ENCODE measurements at regions not wholly inside any gene's neighbourhood (a gene's known extent, or its start where the extent isn't known, plus 50 kb on each side); places are given as distances from the start of the nearest gene placed in this dataset.
"Not testable (repeated sequence)": the region's sequence is repeated elsewhere in the genome, so short reads cannot be mapped to it uniquely, and the experiment has no call there.

- no peak for DNase-seq (ENCODE audit: low read depth, low spot score)
- no peak overlapping the region for H3K27ac ChIP-seq
Observed at GRCh38 chrX:39772057-39772832, 325.5 kb downstream of the BCOR start.

GRCh38 chrX:39773150-39773549 is 324.6 kb downstream of the BCOR start:
- no peak overlapping the region for H3K27ac ChIP-seq
- no peak for DNase-seq (ENCODE audit: low read depth, low spot score)

- no peak overlapping the region for H3K27ac ChIP-seq
- DNase-seq (ENCODE audit: low read depth, low spot score), result no peak
Observed at GRCh38 chrX:39773923-39774773, 323.6 kb downstream of the BCOR start.

- no peak overlapping the region for H3K27ac ChIP-seq
- no peak for DNase-seq (ENCODE audit: low read depth, low spot score)
Observed at GRCh38 chrX:39774774-39775328, 322.9 kb downstream of the BCOR start.

- DNase-seq (ENCODE audit: low read depth, low spot score), result no peak
- H3K27ac ChIP-seq, result no peak overlapping the region
Observed at GRCh38 chrX:39777623-39778025, 320.1 kb downstream of the BCOR start.

GRCh38 chrX:39779952-39780783 is 317.6 kb downstream of the BCOR start:
- H3K27ac ChIP-seq, result no peak overlapping the region
- DNase-seq (ENCODE audit: low read depth, low spot score), result no peak

GRCh38 chrX:39782276-39782675 is 315.5 kb downstream of the BCOR start:
- no peak for DNase-seq (ENCODE audit: low read depth, low spot score)
- no peak overlapping the region for H3K27ac ChIP-seq

- DNase-seq (ENCODE audit: low read depth, low spot score), result no peak
- no peak overlapping the region for H3K27ac ChIP-seq
Observed at GRCh38 chrX:39787999-39788398, 309.8 kb downstream of the BCOR start.

GRCh38 chrX:39788521-39788920 is 309.2 kb downstream of the BCOR start:
- no peak for DNase-seq (ENCODE audit: low read depth, low spot score)
- H3K27ac ChIP-seq, result no peak overlapping the region

- no peak for DNase-seq (ENCODE audit: low read depth, low spot score)
- no peak overlapping the region for H3K27ac ChIP-seq
Observed at GRCh38 chrX:39791691-39792090, 306.1 kb downstream of the BCOR start.

GRCh38 chrX:39795605-39796004 is 302.2 kb downstream of the BCOR start:
- DNase-seq (ENCODE audit: low read depth, low spot score), result no peak
- H3K27ac ChIP-seq, result no peak overlapping the region

- H3K27ac ChIP-seq, result no peak overlapping the region
Observed at GRCh38 chrX:39796856-39797255, 300.9 kb downstream of the BCOR start.

GRCh38 chrX:39798488-39798887 is 299.3 kb downstream of the BCOR start:
- not testable (repeated sequence) for H3K27ac ChIP-seq; DNase-seq (ENCODE audit: low read depth, low spot score)

More at GRCh38 chrX:39796856-39797255, 300.9 kb downstream of the BCOR start:
- no peak for DNase-seq (ENCODE audit: low read depth, low spot score)

- H3K27ac ChIP-seq, result no peak overlapping the region
- no peak for DNase-seq (ENCODE audit: low read depth, low spot score)
Observed at GRCh38 chrX:39802354-39802753, 295.4 kb downstream of the BCOR start.

GRCh38 chrX:39802908-39803307 is 294.9 kb downstream of the BCOR start:
- no peak for DNase-seq (ENCODE audit: low read depth, low spot score)
- H3K27ac ChIP-seq, result no peak overlapping the region

- no peak overlapping the region for H3K27ac ChIP-seq
- no peak for DNase-seq (ENCODE audit: low read depth, low spot score)
Observed at GRCh38 chrX:39805022-39805421, 292.7 kb downstream of the BCOR start.

GRCh38 chrX:39805825-39806224 is 291.9 kb downstream of the BCOR start:
- no peak overlapping the region for H3K27ac ChIP-seq
- no peak for DNase-seq (ENCODE audit: low read depth, low spot score)

GRCh38 chrX:39808471-39808917 is 289.3 kb downstream of the BCOR start:
- H3K27ac ChIP-seq, result no peak overlapping the region
- no peak for DNase-seq (ENCODE audit: low read depth, low spot score)

- H3K27ac ChIP-seq, result no peak overlapping the region
- no peak for DNase-seq (ENCODE audit: low read depth, low spot score)
Observed at GRCh38 chrX:39809331-39809730, 288.4 kb downstream of the BCOR start.

- H3K27ac ChIP-seq, result no peak overlapping the region
- DNase-seq (ENCODE audit: low read depth, low spot score), result no peak
Observed at GRCh38 chrX:39810901-39811300, 286.9 kb downstream of the BCOR start.
